ENCODE measurements at regions not wholly inside any gene's neighbourhood (a gene's known extent, or its start where the extent isn't known, plus 50 kb on each side); places are given as distances from the start of the nearest gene placed in this dataset.
"Not testable (repeated sequence)": the region's sequence is repeated elsewhere in the genome, so short reads cannot be mapped to it uniquely, and the experiment has no call there.

- DNase-seq = no peak
These were observed 307.8 kb downstream of the C6orf118 start for GRCh38 chr6:165001502-165002157.

- no peak for DNase-seq
These were observed 311.1 kb downstream of the C6orf118 start for GRCh38 chr6:164998297-164998696.

GRCh38 chr6:164996838-164997237 lies 312.6 kb downstream of the C6orf118 start:
- DNase-seq = no peak

GRCh38 chr6:164991573-164991972 lies 317.8 kb downstream of the C6orf118 start:
- no peak for DNase-seq

GRCh38 chr6:164990901-164991300 lies 318.5 kb downstream of the C6orf118 start:
- DNase-seq = no peak

- no peak for DNase-seq
These were observed 327.0 kb downstream of the C6orf118 start for GRCh38 chr6:164982389-164982788.

GRCh38 chr6:164967102-164967501 lies 342.3 kb downstream of the C6orf118 start:
- no peak for DNase-seq

- DNase-seq = no peak
These were observed 346.6 kb downstream of the C6orf118 start for GRCh38 chr6:164962805-164963204.

GRCh38 chr6:164947164-164947563 lies 362.2 kb downstream of the C6orf118 start:
- no peak for DNase-seq

GRCh38 chr6:164942271-164942670 lies 367.1 kb downstream of the C6orf118 start:
- no peak for DNase-seq

- not testable (repeated sequence) for DNase-seq
These were observed 376.1 kb downstream of the C6orf118 start for GRCh38 chr6:164933238-164933794.

- no peak for DNase-seq
These were observed 379.9 kb downstream of the C6orf118 start for GRCh38 chr6:164929408-164929977.

GRCh38 chr6:164928728-164929407 lies 380.5 kb downstream of the C6orf118 start:
- no peak for DNase-seq

- DNase-seq = no peak
These were observed 381.2 kb downstream of the C6orf118 start for GRCh38 chr6:164928057-164928727.

- DNase-seq = peak; percentile 31
These were observed 381.9 kb downstream of the C6orf118 start for GRCh38 chr6:164927288-164928056.

GRCh38 chr6:164926686-164927085 lies 382.7 kb downstream of the C6orf118 start:
- no peak for DNase-seq

GRCh38 chr6:164925681-164926530 lies 383.5 kb downstream of the C6orf118 start:
- no peak for DNase-seq

GRCh38 chr6:164924674-164925073 lies 384.7 kb downstream of the C6orf118 start:
- DNase-seq = no peak

- DNase-seq = no peak
These were observed 392.2 kb downstream of the C6orf118 start for GRCh38 chr6:164917211-164917610.

GRCh38 chr6:164916087-164916486 lies 393.3 kb downstream of the C6orf118 start:
- no peak for DNase-seq

GRCh38 chr6:164911873-164912580 lies 397.4 kb downstream of the C6orf118 start:
- no peak for DNase-seq
